ENCODE measurements at regions not wholly inside any gene's neighbourhood (a gene's known extent, or its start where the extent isn't known, plus 50 kb on each side); places are given as distances from the start of the nearest gene placed in this dataset.

GRCh38 chr22:49330421-49331222 lies 497.1 kb downstream of the BRD1 start:
- no peak for DNase-seq

DNA sequence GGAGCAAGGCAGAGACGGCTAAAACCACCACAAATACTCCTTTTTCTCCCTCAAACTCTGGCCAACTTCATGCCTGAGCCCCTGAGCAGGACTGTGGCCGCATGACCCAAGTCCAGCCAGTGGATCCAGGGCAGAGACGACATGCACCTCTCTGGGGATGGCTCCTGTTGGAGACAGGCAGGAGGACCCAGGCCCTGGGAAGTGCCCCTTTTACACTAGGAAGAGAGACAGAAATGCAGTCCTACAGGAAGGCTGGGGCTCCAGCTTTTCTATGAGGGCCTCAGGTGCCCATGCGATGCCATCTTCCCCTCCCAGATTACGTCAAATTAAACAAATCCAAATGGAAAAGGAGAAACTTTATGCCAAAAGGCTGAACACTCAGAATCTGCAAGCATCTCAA lies 498.0 kb downstream of the BRD1 start:
- DNase-seq: no peak

DNA sequence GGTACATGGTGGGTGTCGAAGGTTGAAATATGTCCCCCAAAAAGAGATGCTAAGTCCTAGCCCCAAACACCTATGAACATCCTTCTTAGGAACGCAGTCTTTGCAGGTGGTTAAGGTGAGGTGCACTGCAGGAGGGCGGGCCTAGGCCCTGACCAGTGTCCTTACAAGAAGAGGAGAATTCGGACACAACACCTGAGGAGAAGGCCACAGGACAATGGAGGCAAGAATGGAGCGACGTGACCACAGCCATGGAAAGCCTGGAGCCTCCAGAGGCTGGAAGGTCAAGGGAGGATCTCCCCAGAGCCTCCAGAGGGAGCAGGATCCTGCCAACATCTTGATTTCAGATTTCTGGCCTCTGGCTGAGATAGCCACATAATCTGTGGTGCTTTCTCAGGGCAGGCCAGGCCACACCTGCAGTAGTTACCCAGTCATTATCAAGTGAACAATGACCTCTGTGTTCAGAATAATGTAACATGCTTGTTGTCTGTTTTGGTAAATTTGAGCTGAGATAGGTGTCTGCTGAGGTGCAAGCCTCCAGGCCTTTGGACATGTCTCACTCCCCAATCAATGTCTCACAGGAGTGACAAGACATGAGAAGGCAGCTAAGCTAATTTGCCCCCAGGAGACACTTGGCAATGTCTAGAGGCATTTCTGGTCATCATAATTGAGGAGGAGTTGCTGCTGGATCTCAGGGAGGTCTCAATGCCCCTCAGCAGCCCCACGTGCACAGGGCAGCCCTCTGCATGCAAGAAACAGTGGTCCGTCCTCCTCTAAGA lies 498.9 kb downstream of the BRD1 start:
- DNase-seq: no peak

GRCh38 chr22:49328118-49328475 lies 499.6 kb downstream of the BRD1 start:
- no peak for DNase-seq

DNA sequence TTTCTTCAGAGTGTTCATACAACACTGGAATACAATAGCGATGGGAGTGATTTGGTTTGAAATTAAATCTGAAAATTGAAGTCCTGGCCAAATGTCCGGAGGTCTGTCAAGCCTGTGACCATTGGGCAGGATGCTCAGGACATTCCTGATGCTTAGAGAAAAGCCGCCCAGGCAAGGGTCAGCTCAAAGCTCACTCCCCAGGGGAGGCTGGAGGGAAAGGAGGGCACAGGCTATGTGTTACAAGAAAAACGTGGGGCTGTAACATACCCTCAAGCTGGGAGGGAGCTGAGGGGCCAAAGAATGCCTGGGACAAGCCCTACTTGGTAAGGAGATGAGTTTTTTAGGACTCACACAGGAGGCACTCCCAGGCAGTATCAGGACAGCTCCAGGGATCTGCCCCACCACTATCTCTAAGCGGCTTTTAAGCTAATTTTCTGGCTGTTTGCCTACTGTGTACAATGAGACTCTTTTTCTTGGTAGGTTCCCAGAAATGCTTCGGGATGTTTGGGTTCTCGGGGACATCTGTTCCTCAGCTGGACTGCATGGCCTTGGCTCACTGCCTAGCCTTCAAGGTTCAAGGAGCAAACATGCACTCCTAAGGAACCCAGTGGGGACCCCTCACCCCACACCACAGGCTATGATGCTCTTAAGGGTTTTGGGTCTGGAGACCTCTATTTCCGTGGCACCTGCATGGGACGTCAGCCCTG lies 500.1 kb downstream of the BRD1 start:
- DNase-seq: no peak

GRCh38 chr22:49326558-49326957 lies 501.1 kb downstream of the BRD1 start:
- DNase-seq: no peak

DNA sequence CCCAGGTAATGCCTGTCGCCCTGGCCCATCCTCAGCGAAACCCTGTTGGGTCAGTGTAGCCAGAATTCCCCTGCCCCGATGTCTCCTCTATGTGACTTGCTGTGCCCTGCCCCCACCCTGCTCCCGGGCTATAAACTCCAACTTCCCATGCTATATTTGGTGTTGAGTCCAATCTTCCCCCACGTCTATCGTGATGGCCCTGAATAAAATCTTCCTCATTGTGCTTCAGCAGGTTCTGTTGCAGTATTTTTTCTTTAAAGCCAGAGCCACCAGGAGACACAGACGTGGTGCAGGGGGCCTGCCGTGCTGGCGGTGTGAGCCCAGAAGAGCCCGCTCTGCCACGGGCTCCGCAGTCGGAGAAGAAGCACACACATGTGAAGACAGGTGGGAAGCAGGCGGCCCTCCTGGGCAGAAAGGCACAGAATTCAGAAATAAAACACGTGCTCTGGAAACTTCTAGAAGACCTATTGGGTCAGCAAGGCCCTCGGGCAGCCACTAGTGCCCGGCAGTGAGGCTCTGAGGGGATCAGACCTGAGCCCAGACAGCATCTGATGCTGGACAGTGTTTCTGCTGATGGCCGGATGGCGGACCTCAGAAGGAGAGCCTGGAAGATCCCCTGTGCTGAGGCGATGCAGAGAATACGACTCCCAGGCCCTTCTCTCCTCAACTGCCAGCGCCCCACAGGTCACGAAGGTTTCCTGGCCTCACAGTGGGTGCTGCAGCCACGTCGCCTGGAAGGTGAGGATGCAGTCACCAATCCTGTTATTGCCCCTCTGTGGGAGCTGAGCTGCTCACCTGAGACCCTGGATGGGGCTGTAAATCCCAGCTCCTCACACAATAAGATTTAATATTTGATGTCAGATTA lies 501.9 kb downstream of the BRD1 start:
- DNase-seq: no peak

DNA sequence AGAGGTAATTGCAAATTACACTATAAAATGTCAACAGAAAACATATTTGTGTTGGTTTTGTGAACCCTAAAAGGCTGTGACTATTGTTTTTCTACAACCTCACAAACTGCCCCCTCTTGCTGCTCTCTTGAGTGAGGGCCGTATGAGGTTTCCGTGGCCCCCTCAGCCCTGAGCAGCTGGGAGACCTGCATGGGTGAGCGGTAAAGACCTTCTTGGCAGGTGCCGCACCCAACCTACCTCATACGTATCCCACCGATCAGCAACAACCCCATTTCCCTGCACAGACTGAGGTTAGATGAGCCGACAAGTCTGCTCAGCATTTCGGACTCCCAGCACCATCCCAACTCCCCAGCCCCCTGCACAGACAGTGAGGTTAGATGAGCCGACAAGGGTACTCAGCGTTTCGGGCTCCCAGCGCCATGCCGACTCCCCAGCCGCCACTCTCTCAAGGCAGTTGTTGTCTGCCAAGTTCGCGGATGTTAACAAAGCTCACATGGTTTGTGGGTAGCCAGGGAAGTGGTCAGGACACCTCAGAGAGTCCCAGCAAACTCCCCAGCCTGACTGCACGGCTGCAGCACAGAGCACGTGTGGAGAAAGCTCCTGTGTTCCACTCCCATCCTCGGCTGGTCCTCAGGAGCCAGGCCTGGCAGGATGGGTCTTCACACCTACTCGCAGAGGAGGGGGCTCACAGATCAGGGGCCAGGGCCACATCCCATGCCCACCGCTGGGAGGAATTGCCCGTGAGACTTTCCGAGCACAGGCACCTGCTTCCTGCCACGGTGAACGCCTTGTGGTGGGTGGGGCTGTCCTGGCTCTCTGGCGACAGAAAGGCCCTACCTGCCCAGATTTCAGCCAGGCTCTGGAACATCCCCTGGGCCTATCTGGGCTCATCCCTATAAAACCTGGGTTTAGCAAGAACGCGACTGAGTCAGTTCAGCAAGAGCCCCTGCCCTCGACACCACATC lies 502.9 kb downstream of the BRD1 start:
- no peak for DNase-seq

GRCh38 chr22:49323751-49324415 lies 503.8 kb downstream of the BRD1 start:
- no peak for DNase-seq

DNA sequence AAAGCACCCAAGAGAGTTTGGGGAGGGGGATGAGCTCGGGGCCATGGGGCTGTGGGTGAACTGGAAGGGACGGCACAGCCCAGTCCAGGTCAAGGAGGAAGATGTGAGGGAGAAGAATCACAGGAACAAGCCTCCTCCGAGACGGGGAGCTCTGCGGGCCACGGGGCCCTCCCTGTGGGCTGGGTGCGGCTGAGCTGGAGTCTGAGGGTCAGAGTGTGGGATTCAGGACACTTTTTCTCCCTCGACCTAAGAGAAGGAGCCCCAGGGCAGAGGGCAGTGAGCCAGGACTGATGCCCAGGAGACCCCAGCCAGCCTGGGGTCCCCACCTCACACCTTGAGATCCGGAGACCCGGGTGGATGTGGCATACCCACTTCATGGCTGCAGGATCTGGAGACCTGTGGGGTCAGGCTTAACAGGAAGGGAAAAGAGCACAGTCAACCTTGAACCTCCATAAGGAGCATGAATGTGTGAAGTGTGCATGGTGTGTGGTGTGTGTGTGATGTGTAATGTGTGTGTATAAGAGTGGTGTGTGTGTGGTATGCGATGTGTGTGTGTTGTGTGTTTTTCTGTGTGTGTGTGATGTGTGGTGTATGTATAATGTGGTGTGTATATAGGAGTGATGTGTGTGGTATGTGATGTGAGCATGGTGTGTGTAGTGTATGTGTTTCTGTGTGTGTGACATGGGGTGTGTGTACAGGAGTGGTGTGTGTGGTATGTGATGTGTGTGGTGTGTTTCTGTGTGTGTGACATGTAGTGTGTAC lies 504.6 kb downstream of the BRD1 start:
- no peak for DNase-seq

- no peak for DNase-seq
These were observed 505.4 kb downstream of the BRD1 start for GRCh38 chr22:49322231-49322630.

- no peak for DNase-seq
These were observed 506.1 kb downstream of the BRD1 start for GRCh38 chr22:49321477-49322055.

GRCh38 chr22:49320714-49321476 lies 506.8 kb downstream of the BRD1 start:
- DNase-seq: no peak

GRCh38 chr22:49317369-49317768 lies 510.3 kb downstream of the BRD1 start:
- no peak for DNase-seq

DNA sequence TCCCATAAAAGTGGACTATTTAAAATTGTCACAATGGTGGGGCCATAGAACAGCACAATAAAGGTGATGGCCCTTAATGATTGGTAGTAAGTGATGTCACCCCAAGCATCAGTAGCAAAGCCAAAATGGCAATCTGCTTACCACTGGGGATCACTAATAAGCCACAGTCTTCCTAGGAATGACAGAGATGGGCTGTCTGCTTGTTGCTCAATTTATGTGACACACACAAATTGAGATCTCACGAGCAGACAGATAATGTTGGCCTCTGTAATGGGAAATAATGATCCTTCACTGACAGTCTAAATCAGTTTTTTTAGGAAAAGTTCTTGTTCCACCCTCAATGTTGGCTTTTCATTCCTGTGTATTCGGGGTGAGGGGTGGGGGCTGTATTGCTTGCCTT lies 515.1 kb downstream of the BRD1 start:
- no peak for DNase-seq

- DNase-seq: no peak
These were observed 517.3 kb downstream of the BRD1 start for GRCh38 chr22:49310354-49310753.

- DNase-seq: no peak
These were observed 519.4 kb downstream of the BRD1 start for GRCh38 chr22:49308300-49308699.

- DNase-seq: no peak
These were observed 519.8 kb downstream of the BRD1 start for GRCh38 chr22:49307870-49308269.

DNA sequence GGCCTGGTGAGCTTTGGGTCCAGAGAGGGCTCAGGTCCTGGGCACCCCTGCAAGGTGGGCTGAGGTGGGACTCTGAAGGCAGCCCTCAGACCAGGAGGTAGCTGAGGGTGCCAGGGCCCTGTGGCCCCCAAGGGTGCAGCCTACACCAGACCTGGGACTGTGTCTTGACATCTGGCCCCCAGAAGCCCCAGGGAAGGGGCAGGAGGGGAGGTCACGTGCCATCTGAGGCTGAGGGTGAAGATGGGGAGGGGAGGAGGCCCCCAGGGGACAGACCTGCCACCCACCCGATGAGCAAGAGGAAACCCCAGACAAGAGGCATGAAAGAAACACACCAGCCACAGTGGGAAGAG lies 520.2 kb downstream of the BRD1 start:
- no peak for DNase-seq

All from activated effector memory CD4-positive, alpha-beta T cell treated with Interleukin-2 at 50 U/mL for 16 hours (primary cell).